SK-N-SH (cell line): ENCODE measurements at regions not wholly inside any gene's neighbourhood (a gene's known extent, or its start where the extent isn't known, plus 50 kb on each side); places are given as distances from the start of the nearest gene placed in this dataset.

ENCODE experiments used
- EP300 ChIP-seq, 2 experiments: IDR thresholded peaks; 2 replicates each; pipeline versions ENCODE4 v1.4.0 to v1.6.1; 2012; ENCODE audit warnings: borderline replicate concordance in 1 of 2, low read depth in 1 of 2, low read length in 1 of 2
- FOSL2 ChIP-seq: IDR thresholded peaks from 2 replicates; pipeline ENCODE4 v1.4.0; 2012; ENCODE audit warnings: low read depth, mild to moderate bottlenecking, moderate library complexity, borderline replicate concordance
- RFX5 ChIP-seq: IDR thresholded peaks from 2 replicates; pipeline ENCODE4 v1.6.1; 2012; ENCODE audit warnings: mild to moderate bottlenecking, improper control_type of control experiment, low read length
- SIN3A ChIP-seq: IDR thresholded peaks from 2 replicates; pipeline ENCODE4 v1.6.1; 2012; ENCODE audit warnings: low read depth, mild to moderate bottlenecking, low read length, moderate library complexity, borderline replicate concordance
- YY1 ChIP-seq: IDR thresholded peaks from 2 replicates; pipeline ENCODE4 v1.4.0; 2012; ENCODE audit warnings: low read depth, mild to moderate bottlenecking
- TF ChIP-seq, protein P1 (sequence below): IDR thresholded peaks from 2 replicates; pipeline ENCODE4 v1.4.0; 2012; ENCODE audit warnings: low read depth, borderline replicate concordance
- TF ChIP-seq, protein P2 (sequence below): fragments of 200-600 bp; sonication (generic); IDR thresholded peaks from 2 replicates; pipeline ENCODE4 v1.6.1; 2017; ENCODE audit warnings: antibody characterized with exemption, mild to moderate bottlenecking, moderate library complexity

DNA sequence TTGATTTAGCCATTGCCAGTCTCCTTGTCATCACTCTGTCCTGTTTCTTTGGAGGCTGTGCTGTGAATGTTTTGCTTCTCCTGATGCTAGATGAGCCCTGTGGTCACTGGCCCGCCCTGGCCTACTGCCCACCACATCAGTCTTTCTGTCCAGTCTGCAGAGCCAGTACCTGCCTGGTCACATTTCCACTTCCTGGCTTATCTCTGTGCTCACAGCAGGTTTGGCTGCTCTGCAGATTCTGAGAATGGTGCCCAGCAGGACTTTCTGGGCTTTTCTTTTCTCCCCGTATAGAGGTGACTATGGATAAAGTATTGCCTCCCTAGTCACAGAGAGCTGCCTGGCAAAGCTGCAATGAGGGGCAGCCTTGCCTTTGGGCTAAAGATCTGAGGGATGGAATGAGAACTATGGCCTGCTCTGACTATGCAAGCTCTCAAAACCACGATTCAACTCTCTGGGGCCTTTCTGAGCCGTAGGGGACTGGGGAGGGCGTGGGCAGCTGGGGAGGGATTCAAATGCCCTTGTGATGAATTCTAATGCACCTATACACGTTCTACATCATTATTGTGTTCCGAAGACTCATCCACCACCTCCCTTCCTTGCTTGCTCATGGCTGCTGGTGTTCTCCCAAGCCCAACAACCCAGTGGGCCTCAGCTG is 410.4 kb upstream of the NPVF start:
- TF ChIP-seq SIN3A (no peak), YY1 (no peak), RFX5 (no peak), EP300 (IDR thresholded peaks at IDR 0.05; ENCODE audit: borderline replicate concordance in 1 of 2, low read depth in 1 of 2, low read length in 1 of 2) (no peak), FOSL2 (no peak)
- TF ChIP-seq, protein P1, sequence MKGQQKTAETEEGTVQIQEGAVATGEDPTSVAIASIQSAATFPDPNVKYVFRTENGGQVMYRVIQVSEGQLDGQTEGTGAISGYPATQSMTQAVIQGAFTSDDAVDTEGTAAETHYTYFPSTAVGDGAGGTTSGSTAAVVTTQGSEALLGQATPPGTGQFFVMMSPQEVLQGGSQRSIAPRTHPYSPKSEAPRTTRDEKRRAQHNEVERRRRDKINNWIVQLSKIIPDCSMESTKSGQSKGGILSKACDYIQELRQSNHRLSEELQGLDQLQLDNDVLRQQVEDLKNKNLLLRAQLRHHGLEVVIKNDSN: no peak
- TF ChIP-seq, protein P2, sequence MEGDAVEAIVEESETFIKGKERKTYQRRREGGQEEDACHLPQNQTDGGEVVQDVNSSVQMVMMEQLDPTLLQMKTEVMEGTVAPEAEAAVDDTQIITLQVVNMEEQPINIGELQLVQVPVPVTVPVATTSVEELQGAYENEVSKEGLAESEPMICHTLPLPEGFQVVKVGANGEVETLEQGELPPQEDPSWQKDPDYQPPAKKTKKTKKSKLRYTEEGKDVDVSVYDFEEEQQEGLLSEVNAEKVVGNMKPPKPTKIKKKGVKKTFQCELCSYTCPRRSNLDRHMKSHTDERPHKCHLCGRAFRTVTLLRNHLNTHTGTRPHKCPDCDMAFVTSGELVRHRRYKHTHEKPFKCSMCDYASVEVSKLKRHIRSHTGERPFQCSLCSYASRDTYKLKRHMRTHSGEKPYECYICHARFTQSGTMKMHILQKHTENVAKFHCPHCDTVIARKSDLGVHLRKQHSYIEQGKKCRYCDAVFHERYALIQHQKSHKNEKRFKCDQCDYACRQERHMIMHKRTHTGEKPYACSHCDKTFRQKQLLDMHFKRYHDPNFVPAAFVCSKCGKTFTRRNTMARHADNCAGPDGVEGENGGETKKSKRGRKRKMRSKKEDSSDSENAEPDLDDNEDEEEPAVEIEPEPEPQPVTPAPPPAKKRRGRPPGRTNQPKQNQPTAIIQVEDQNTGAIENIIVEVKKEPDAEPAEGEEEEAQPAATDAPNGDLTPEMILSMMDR: no peak
